RWPE2 (cell line): ENCODE measurements at regions not wholly inside any gene's neighbourhood (a gene's known extent, or its start where the extent isn't known, plus 50 kb on each side); places are given as distances from the start of the nearest gene placed in this dataset.

Experiments
- ATAC-seq: fragments of 200-7000 bp; cut with Tn5 transposase; 3 replicates; pipeline ENCODE4 v1.9.1; 2021; ENCODE audit warnings: low read depth
- DNase-seq: peaks from one replicate; pipeline ENCODE4 v3.0.0-alpha.2; 2020; ENCODE audit warnings: low spot score
- H3K27ac ChIP-seq: fragments of 450-650 bp; 2 replicates; pipeline ENCODE4 v1.5.1; 2017; ENCODE audit warnings: mild to moderate bottlenecking; ENCODE audit not compliant: poor library complexity, severe bottlenecking
- H3K27me3 ChIP-seq: fragments of 250-450 bp; sonication (Bioruptor Pico); 2 replicates; pipeline ENCODE4 v1.5.1; 2021; ENCODE audit warnings: mild to moderate bottlenecking, moderate library complexity; ENCODE audit not compliant: insufficient read depth, poor library complexity, severe bottlenecking
- H3K36me3 ChIP-seq: fragments of 250-450 bp; sonication (Bioruptor Pico); 2 replicates; pipeline ENCODE4 v1.5.1; 2020; ENCODE audit warnings: low read depth, mild to moderate bottlenecking, moderate library complexity
- H3K4me1 ChIP-seq: fragments of 250-450 bp; sonication (Bioruptor Pico); 2 replicates; pipeline ENCODE4 v1.5.1; 2021; ENCODE audit warnings: mild to moderate bottlenecking, moderate library complexity; ENCODE audit not compliant: insufficient read depth, poor library complexity, severe bottlenecking
- H3K4me3 ChIP-seq: fragments of 250-450 bp; sonication (Bioruptor Pico); 2 replicates; pipeline ENCODE4 v1.5.1; 2021; ENCODE audit warnings: mild to moderate bottlenecking, moderate library complexity; ENCODE audit not compliant: severe bottlenecking
- H3K9me3 ChIP-seq: fragments of 250-450 bp; sonication (Bioruptor Pico); 2 replicates; pipeline ENCODE4 v1.5.1; 2021; ENCODE audit warnings: mild to moderate bottlenecking, moderate library complexity; ENCODE audit not compliant: severe bottlenecking
- CTCF ChIP-seq: fragments of 450-650 bp; IDR thresholded peaks from one replicate; pipeline ENCODE4 v1.5.1; 2017; ENCODE audit warnings: mild to moderate bottlenecking, moderate library complexity; ENCODE audit not compliant: poor library complexity, severe bottlenecking

- no peak for DNase-seq
- Histone ChIP-seq H3K27ac (no peak overlapping the region), H3K27me3 (no peaks in the 10 kb centered on the region), H3K4me3 (no peak overlapping the region), H3K4me1 (no peaks in the 10 kb centered on the region), H3K9me3 (no peaks in the 10 kb centered on the region), H3K36me3 (no peaks in the 10 kb centered on the region)
- TF ChIP-seq CTCF, result no peak
- ATAC-seq, result no peak
Observed at GRCh38 chr13:34772206-34772605, 169.9 kb upstream of the NBEA start.

DNA sequence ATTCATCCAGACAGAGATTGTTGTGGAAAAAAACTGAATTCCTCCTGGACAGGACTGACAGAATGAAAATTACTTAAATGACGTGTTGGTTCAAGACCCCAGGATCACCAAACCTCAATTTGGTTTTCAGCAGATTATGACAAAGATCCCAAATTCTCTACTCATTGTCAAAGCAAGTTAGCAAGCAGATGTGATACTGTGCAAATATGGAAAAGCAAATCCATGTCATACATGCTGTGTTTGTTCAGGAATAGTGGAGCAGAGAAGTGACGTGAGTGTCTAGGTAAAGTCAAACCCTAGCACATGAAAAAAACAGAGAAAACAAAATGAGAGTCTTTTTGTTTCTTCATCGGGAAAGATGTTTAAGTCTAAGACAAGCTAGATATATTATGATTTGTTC lies 169.2 kb upstream of the NBEA start:
- H3K9me3 ChIP-seq, result no peaks in the 10 kb centered on the region
- no peak for DNase-seq
- no peak for ATAC-seq
- no peak overlapping the region for H3K4me3 ChIP-seq
- no peaks in the 10 kb centered on the region for H3K36me3 ChIP-seq
- no peak for TF ChIP-seq CTCF
- H3K4me1 ChIP-seq, result no peaks in the 10 kb centered on the region
- no peaks in the 10 kb centered on the region for H3K27me3 ChIP-seq
- H3K27ac ChIP-seq, result no peak overlapping the region

GRCh38 chr13:34776390-34776981 lies 165.6 kb upstream of the NBEA start:
- no peak for TF ChIP-seq CTCF
- H3K27ac ChIP-seq, result no peak overlapping the region

GRCh38 chr13:34777089-34777913 lies 164.8 kb upstream of the NBEA start:
- no peak for ATAC-seq
- Histone ChIP-seq H3K36me3 (no peaks in the 10 kb centered on the region), H3K27me3 (no peaks in the 10 kb centered on the region), H3K27ac (no peak overlapping the region), H3K4me1 (no peaks in the 10 kb centered on the region), H3K9me3 (no peaks in the 10 kb centered on the region), H3K4me3 (no peak overlapping the region)
- no peak for TF ChIP-seq CTCF
- DNase-seq, result no peak

More at GRCh38 chr13:34776390-34776981, 165.6 kb upstream of the NBEA start:
- H3K4me3 ChIP-seq, result no peak overlapping the region
- H3K27me3 ChIP-seq, result no peaks in the 10 kb centered on the region
- H3K9me3 ChIP-seq, result no peaks in the 10 kb centered on the region
- ATAC-seq (no peak), DNase-seq (no peak)
- H3K4me1 ChIP-seq, result no peaks in the 10 kb centered on the region
- no peaks in the 10 kb centered on the region for H3K36me3 ChIP-seq

GRCh38 chr13:34777914-34778303 lies 164.2 kb upstream of the NBEA start:
- Histone ChIP-seq H3K4me1 (no peaks in the 10 kb centered on the region), H3K27me3 (no peaks in the 10 kb centered on the region), H3K4me3 (no peak overlapping the region), H3K36me3 (no peaks in the 10 kb centered on the region), H3K9me3 (no peaks in the 10 kb centered on the region), H3K27ac (no peak overlapping the region)
- DNase-seq (no peak), ATAC-seq (no peak)
- no peak for TF ChIP-seq CTCF
